Body of pancreas (tissue), 4 donors: ENCODE measurements at regions not wholly inside any gene's neighbourhood (a gene's known extent, or its start where the extent isn't known, plus 50 kb on each side); places are given as distances from the start of the nearest gene placed in this dataset.
A peak's percentile ranks its signal among the peaks of the same experiment; 100 is the strongest.

Source experiments
- ATAC-seq: fragments of 150-250 bp; one replicate; pipeline ENCODE4 v1.9.1; 2016
- DNase-seq, 4 donors: peaks; one replicate each; pipeline ENCODE4 v3.0.0-alpha.2; 2019
- H3K27ac ChIP-seq, 4 donors: fragments of 200-600 bp; sonication (generic); 1 replicate in 3 of 4; 2 replicates in 1 of 4; pipeline versions ENCODE4 v1.5.1 to v1.6.1; 2016 to 2019; ENCODE audit warnings: mild to moderate bottlenecking in 1 of 4, mixed read lengths in 1 of 4, moderate library complexity in 1 of 4
- H3K27me3 ChIP-seq, 2 donors: fragments of 200-600 bp; sonication (generic); one replicate each; pipeline ENCODE4 v1.6.0; 2016; ENCODE audit warnings: mild to moderate bottlenecking in 1 of 2
- H3K36me3 ChIP-seq, 2 donors: fragments of 200-600 bp; sonication (generic); replicated peaks in 1 of 2; 2 replicates each; pipeline ENCODE4 v1.5.1; 2016; ENCODE audit warnings: low read depth in 2 of 2; ENCODE audit not compliant: insufficient read depth in 1 of 2
- H3K4me1 ChIP-seq: fragments of 200-600 bp; sonication (generic); one replicate; pipeline ENCODE4 v1.6.0; 2016
- H3K4me3 ChIP-seq, 2 donors: fragments of 200-600 bp; sonication (generic); 1 replicate in 1 of 2; 2 replicates in 1 of 2; pipeline ENCODE4 v1.5.1; 2016 to 2019
- H3K9me3 ChIP-seq, 3 donors: fragments of 200-600 bp; sonication (generic); 1 replicate in 2 of 3; 2 replicates in 1 of 3; pipeline ENCODE4 v1.5.1; 2016
- POLR2A ChIP-seq, 3 donors: fragments of 450-650 bp; IDR thresholded peaks; one replicate each; pipeline ENCODE4 v1.6.1; 2016; ENCODE audit warnings: antibody characterized with exemption in 3 of 3, mild to moderate bottlenecking in 2 of 3
- WGBS, 2 donors: methylation state at CpG; one replicate each; pipeline ENCODE4 v1.1.5; 2017; 5-methylcytosine and 5-hydroxymethylcytosine counted together
- intact Hi-C: fragments of 100-400 bp; cut with DNase I; formaldehyde crosslinking; loops from one replicate; pipeline ENCODE4 v1.15.1; 2023
- TF ChIP-seq, protein P1 (sequence below), 7 experiments: fragments of 450-650 bp in 4 of 7; fragments of 200-600 bp in 3 of 7; sonication (generic) in 3 of 7; IDR thresholded peaks; one replicate each; pipeline ENCODE4 v1.5.1; 2016 to 2019; ENCODE audit warnings: antibody characterized with exemption in 7 of 7

DNA sequence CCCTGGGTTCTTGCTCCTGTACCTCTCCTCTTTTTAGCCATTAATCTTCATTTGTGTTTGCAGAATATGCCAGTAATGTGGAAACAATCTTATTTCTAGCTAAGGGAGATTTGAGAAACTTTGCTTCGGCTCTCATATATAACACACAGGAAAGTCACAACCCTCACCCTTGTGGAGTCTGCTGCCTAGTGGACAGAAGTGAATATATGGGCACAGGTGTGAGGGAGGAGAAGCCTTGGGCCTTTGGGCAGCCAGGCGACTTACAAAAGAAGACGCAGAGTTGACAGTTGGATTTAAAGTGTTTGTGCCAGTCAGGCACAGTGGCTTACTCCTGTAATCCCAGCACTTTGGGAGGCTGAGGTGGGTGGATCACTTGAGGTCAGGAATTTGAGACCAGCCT is 181.8 kb upstream of the TBL1XR1 start:
- 23 to 49% methylated on average over 3 of the region's 3 CpGs for whole genome bisulfite sequencing, 2 donors
- Histone ChIP-seq H3K36me3 (no peaks in the 10 kb centered on the region), H3K27ac (no peak overlapping the region), H3K9me3 (no peaks in the 10 kb centered on the region), H3K4me3 (no peak overlapping the region), H3K4me1 (no peaks in the 10 kb centered on the region), H3K27me3 (no peaks in the 10 kb centered on the region)
- peak in 3 of 4 donors; percentile 37 to 54 (median 53) for DNase-seq
- TF ChIP-seq, protein P1, sequence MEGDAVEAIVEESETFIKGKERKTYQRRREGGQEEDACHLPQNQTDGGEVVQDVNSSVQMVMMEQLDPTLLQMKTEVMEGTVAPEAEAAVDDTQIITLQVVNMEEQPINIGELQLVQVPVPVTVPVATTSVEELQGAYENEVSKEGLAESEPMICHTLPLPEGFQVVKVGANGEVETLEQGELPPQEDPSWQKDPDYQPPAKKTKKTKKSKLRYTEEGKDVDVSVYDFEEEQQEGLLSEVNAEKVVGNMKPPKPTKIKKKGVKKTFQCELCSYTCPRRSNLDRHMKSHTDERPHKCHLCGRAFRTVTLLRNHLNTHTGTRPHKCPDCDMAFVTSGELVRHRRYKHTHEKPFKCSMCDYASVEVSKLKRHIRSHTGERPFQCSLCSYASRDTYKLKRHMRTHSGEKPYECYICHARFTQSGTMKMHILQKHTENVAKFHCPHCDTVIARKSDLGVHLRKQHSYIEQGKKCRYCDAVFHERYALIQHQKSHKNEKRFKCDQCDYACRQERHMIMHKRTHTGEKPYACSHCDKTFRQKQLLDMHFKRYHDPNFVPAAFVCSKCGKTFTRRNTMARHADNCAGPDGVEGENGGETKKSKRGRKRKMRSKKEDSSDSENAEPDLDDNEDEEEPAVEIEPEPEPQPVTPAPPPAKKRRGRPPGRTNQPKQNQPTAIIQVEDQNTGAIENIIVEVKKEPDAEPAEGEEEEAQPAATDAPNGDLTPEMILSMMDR (IDR thresholded peaks at IDR 0.05) = peak in 6 of 7 experiments; percentile 17 to 67 (median 50)
- no peak for TF ChIP-seq POLR2A (IDR thresholded peaks at IDR 0.05)
- intact Hi-C loops = no loop called here
- ATAC-seq = peak; percentile 62

- intact Hi-C loops = no loop called here
- H3K4me3 ChIP-seq = no peak overlapping the region
Observed at GRCh38 chr3:177381070-177381469, 183.8 kb upstream of the TBL1XR1 start.

DNA sequence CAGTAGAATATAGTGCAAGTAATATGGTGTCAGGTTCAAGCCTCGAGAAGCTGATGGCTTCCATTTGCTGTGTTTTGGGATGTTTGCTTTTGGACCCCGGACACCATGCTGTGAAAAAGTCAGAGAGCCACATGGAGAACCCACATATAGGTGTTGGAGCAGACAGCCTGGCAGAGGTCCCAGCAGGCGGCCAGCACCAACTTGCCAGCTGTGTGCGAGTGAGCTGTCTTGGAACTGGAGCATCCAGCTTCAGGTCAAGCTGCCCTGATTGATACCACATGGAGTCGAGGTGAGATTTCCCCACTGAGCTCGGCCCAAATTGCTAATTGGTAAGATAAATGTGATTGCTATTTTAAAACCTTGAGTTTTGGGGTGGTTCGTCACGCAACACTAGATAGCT is 185.7 kb upstream of the TBL1XR1 start:
- no peaks in the 10 kb centered on the region for H3K4me1 ChIP-seq
- ATAC-seq (no peak), DNase-seq (no peak)
- 81 to 88% methylated on average over 5 to 7 of the region's 8 CpGs for WGBS, 2 donors
- TF ChIP-seq, protein P1 (IDR thresholded peaks at IDR 0.05) = no peak
- no peak for TF ChIP-seq POLR2A (IDR thresholded peaks at IDR 0.05)
- H3K36me3 ChIP-seq = no peaks in the 10 kb centered on the region
- no peaks in the 10 kb centered on the region for H3K9me3 ChIP-seq
- H3K27ac ChIP-seq = no peak overlapping the region
- intact Hi-C loops = no loop called here
- no peak overlapping the region for H3K4me3 ChIP-seq
- no peaks in the 10 kb centered on the region for H3K27me3 ChIP-seq

More at GRCh38 chr3:177381070-177381469, 183.8 kb upstream of the TBL1XR1 start:
- no peaks in the 10 kb centered on the region for H3K9me3 ChIP-seq
- ATAC-seq (no peak), DNase-seq (no peak)
- no peak overlapping the region for H3K27ac ChIP-seq
- no peaks in the 10 kb centered on the region for H3K36me3 ChIP-seq
- no peak for TF ChIP-seq POLR2A (IDR thresholded peaks at IDR 0.05)
- TF ChIP-seq, protein P1 (IDR thresholded peaks at IDR 0.05) = no peak
- no peaks in the 10 kb centered on the region for H3K27me3 ChIP-seq
- no peaks in the 10 kb centered on the region for H3K4me1 ChIP-seq

DNA sequence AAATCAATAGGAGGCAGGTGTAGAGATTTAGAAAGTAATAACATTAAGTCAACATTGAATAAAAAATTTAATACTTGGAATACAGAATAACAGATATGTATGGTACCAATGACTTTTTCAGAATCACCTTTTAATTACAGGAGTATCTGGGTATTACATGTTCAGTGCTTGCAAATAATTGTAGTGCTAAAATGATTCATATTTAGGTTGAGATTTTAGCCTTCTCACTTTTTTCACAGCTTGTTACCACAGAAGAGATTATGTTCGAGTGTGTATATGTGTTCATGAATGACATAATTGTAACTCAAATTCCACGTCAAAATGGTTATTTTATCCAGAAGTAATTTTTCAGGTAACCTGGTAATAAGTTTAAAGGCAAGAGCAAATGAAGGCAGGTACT is 187.9 kb upstream of the TBL1XR1 start:
- intact Hi-C loops = no loop called here
- TF ChIP-seq, protein P1 (IDR thresholded peaks at IDR 0.05) = no peak
- no peak for TF ChIP-seq POLR2A (IDR thresholded peaks at IDR 0.05)
- DNase-seq (no peak), ATAC-seq (no peak)
- no peak overlapping the region for H3K4me3 ChIP-seq
- H3K9me3 ChIP-seq = no peaks in the 10 kb centered on the region
- no peaks in the 10 kb centered on the region for H3K27me3 ChIP-seq
- no peak overlapping the region for H3K27ac ChIP-seq
- WGBS, 2 donors = 72 to 88% methylated on average over 2 of the region's 2 CpGs
- H3K4me1 ChIP-seq = no peaks in the 10 kb centered on the region
- H3K36me3 ChIP-seq = no peaks in the 10 kb centered on the region

DNA sequence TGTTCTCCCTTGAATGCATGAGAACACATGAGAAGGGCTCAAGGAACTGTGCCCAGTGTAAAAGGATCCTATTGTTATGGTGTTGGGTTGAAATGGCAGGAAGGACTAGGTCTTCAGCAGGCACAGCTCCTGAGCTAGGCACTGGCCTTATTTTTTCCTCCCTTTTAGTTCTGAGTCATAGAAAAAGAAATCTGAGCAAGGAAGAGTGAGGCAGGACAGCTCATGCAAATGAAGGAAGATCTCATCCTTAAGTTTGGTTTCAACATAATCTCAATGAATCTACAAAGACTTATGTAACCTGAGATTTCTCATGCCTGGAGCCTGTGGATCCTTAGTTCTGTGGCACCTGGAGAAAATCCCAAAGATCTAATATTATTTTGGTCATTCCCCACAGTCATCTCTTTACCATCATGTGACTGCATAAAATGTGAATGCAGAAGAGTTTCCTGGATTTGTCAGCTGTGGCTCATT is 188.6 kb upstream of the TBL1XR1 start:
- H3K9me3 ChIP-seq = no peaks in the 10 kb centered on the region
- H3K4me3 ChIP-seq = no peak overlapping the region
- TF ChIP-seq POLR2A (IDR thresholded peaks at IDR 0.05) = no peak
- TF ChIP-seq, protein P1 (IDR thresholded peaks at IDR 0.05) = no peak
- no peak for ATAC-seq
- H3K27me3 ChIP-seq = no peaks in the 10 kb centered on the region
- intact Hi-C loops = no loop called here
- DNase-seq = no peak
- H3K27ac ChIP-seq = no peak overlapping the region
- no peaks in the 10 kb centered on the region for H3K4me1 ChIP-seq
- H3K36me3 ChIP-seq = no peaks in the 10 kb centered on the region
